Epidermal melanocyte (primary cell): ENCODE measurements at regions not wholly inside any gene's neighbourhood (a gene's known extent, or its start where the extent isn't known, plus 50 kb on each side); places are given as distances from the start of the nearest gene placed in this dataset.
A peak's percentile ranks its signal among the peaks of the same experiment; 100 is the strongest.
"Not testable (repeated sequence)": the region's sequence is repeated elsewhere in the genome, so short reads cannot be mapped to it uniquely, and the experiment has no call there.

ENCODE experiments used
- DNase-seq: peaks from one replicate; pipeline ENCODE4 v3.0.0; 2011; ENCODE audit warnings: low spot score; ENCODE audit not compliant: insufficient read length

GRCh38 chr4:3878678-3879077, 112.5 kb downstream of the ADRA2C start:
- DNase-seq, result peak; percentile 10

DNA sequence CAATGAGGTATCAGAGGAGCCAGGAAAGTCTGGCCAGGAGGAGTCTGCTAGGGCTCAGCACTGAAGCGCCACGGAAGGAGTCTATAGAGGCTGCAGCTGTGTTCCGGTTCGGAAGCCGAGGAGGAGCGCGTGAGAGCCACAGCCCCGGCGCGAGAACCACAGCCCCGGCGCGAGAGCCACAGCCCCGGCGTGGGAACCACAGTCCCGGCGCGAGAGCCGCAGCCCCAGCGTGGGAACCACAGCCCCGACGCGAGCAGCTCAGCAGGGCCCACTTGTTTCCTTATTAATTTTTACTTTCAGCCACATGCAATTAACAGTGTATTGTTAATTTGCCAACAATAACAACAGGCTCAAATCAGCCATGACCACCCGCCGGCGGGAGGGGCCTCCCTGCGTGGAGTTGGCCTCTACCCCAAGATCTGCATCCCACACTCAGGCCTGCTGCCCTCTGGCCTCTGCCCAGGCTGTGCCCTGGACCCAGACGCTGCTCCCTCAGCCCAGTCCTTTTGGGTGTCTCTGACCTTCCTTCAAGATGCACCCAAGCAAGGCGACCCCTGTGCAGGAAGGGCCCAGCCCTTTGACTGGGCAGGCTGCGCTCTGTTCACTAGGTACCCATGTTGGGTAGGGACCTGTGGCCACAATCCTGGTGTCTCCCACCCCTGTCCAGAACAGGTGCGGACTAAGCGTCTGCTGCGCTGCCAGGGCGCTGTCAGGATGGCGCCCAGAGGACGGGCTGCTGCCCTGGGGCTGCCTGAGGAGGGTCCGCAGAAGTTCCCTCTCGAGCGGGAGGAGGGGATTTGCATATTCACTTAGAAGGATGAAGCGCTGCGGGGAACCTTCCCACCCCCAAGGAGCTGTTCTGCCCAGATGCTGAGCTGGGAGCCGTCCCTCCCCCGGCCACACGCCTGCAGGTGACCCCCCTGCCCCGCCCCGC, 113.8 kb downstream of the ADRA2C start:
- DNase-seq, result peak; percentile 14

GRCh38 chr4:3880615-3881120, 114.5 kb downstream of the ADRA2C start:
- peak; percentile 36 for DNase-seq

DNA sequence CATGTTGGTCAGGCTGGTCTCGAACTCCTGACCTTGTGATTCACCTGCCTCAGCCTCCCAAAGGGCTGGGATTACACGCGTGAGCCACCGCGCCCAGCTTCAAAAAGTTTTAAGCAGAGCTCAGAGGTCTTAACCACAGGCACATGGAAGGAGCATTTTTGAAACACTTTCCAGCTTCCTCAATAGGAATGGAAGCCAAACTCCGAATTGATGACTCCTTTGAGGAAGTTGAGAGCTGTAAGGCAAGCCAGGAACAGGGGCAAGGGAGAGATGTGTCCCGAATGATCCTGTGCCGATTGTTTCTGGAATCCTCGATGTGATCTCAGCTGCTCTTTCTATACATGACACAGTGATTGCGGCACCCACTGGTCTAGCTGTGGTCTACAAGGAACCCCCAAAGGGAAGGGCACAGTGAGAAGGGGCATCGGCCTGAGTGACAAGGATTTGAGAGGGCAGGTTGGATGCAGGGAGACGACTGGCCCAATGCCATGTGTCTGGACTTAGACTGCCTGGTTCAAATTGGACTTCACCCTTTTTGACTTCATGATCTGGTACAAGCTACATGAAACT, 116.2 kb downstream of the ADRA2C start:
- not testable (repeated sequence) for DNase-seq

DNA sequence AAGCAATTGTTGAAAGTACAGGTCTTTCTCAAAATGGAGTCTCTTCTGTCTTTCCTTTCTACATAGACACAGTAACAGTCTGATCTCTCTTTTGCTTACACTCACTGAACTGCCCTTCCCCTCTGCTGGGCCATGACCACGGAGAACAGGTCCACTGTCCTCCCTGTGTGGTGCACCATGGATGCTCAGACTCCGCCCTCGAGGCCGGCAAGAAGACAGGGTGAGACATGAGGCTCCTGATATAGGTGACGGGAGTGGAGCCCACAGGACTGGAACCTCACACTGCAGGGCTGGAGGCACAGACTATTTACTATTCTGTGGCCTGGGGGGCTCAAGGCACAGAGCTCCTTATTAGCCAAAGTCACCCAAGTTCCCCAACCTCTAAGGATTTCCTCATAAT, 118.1 kb downstream of the ADRA2C start:
- not testable (repeated sequence) for DNase-seq

DNA sequence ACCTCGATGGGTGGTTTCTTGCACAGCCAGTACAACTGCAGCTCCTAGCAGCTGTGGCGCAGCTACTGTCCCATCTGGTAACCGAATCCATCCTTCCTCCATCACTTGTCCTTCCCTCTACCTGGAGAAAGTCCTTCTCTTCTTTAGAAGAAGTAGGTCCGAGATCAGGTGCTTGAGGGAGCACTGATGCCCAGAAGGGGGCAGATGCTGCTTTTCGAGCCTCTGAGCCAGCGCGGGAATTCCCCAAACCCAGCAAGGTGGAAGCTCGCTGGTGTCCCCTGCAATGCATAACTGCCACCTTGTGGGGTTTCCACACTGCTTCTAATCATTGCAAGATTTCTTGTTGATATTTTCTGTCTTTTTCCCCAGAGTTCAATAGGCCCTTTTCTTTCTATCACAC, 127.4 kb downstream of the ADRA2C start:
- DNase-seq, result not testable (repeated sequence)

- not testable (repeated sequence) for DNase-seq
Observed at GRCh38 chr4:3894086-3894959, 128.1 kb downstream of the ADRA2C start.

- DNase-seq, result no peak
Observed at GRCh38 chr4:3896441-3896840, 130.3 kb downstream of the ADRA2C start.

DNA sequence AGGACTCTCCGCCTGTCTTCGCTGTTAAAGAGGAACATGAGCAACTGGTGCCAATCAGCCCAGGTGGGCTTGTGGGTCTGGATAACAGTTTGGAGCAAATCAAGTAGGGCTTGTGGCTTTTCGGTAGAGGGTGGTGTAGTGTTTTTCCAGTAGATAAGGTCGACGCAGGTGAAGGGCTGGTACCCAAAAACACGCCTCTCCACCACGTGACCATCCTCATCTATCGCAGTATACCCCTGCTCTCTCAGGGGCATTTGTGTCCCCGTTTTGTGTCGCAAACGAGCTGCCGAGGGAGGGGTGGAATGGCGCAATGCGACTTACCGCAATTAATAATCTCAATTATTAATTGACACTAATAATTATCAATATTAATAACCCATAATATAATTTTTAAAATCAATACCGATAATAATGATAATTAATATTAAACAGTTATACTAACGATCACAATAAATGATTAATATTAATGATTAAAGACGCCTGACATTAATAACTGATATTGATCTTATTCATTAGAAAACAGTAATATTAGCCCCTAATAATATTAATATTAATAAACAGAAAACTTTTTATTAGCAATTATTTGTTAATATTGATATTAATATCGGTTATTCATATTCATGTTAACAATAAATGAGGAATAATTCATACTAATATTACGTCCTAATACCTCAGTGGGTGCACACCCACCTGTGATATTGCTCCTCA, 130.8 kb downstream of the ADRA2C start:
- not testable (repeated sequence) for DNase-seq

DNA sequence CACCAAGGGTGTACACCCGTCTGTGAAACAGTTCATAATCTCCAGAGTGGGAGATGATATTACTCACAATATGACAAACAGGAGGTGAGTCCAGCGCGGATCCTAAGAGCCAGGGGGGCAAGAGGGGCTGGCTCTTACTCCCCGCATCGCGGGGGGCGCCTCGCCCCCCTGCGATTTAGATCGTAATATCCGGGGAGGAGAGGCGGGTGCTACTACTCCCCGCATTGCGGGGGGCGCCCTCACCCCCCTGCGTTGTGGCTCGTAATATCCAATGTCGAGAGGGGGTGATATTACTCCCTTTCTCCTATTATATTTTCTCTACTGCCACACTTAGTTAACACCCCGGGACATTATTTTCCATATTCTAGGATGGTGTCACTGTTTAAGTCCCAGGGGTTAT, 131.9 kb downstream of the ADRA2C start:
- DNase-seq, result no peak

- DNase-seq, result not testable (repeated sequence)
Observed at GRCh38 chr4:3898928-3899327, 132.7 kb downstream of the ADRA2C start.

GRCh38 chr4:3904264-3904955, 138.2 kb downstream of the ADRA2C start:
- DNase-seq, result not testable (repeated sequence)

GRCh38 chr4:3909616-3910015, 143.4 kb downstream of the ADRA2C start:
- not testable (repeated sequence) for DNase-seq

DNA sequence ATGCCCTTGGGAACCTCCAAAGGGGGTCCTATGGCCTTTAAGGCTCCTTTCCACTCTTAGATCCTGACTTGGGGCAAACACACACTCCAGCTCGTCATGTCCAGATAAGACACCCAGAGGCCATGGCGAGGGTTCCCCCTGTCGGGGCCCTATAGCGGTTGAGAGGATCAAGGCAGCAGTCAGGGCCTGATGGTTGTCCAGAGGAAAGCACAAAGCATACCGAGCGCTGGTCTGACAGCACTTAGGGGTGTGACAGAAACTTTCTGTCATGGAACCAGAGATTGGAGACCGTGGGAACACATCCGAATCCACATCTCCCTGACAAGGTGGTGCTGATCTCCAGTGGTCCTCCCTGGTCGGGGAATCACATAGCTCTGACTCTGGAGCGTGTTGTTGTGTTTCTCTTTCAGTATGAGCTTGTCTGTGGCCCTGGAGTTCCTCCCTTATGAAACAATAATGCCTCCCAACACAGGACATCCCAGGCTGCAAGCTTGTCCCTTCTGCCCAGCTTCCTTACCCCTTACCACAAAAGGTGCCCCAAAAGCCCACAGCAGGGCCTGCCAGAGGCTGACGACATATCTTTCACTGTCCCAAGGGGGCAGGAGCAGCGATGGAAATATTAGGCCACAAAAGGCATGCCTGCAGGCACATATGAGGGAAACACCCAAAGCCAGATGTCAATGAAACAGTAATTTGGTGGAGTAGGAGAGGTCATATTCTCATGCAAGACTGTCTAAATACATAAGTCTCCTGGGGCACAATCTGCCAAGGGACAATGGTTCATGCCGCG, 144.2 kb downstream of the ADRA2C start:
- not testable (repeated sequence) for DNase-seq

DNA sequence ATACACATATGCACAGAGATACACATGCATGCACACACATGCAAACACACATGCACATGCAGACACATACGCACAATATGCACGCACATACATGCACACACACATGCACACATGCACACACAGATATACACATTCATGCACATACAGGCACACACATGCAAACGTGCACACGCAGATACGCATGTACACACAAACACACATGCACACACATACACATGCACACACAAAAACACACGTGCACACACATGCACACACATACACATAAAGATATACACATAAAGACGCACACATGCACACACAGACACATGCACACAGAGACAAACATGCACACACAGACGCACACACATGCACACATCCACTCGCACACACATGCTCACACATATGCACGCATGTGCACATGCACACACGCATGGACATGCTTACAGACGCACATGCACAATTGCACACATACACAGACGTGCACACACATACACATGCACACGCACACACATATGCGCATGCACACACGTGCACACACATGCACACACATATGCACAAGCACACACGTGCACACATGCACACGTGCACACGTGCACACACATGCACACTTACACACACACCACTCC, 145.2 kb downstream of the ADRA2C start:
- DNase-seq, result no peak

- not testable (repeated sequence) for DNase-seq
Observed at GRCh38 chr4:3914511-3914910, 148.3 kb downstream of the ADRA2C start.

DNA sequence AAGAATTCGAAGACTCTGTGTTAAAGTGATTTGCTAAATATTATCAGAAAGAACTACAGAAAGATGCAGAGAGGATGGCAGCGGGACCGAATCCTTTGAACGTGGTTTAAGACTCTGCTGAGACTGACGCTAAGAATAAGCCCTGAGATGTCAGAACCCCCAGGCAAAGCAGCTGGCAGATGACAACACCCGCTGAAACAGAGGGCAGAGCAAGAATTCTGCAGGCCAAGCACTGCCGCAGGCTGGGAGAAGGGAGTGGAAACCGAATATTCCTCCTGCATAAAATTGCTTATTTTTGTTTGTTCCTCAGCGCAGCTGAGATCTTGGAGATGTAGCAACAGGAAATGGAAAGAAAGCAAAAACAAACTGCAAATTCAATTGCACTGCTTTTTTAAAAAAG, 153.3 kb downstream of the ADRA2C start:
- not testable (repeated sequence) for DNase-seq

- DNase-seq, result not testable (repeated sequence)
Observed at GRCh38 chr4:3921902-3922301, 155.7 kb downstream of the ADRA2C start.

DNA sequence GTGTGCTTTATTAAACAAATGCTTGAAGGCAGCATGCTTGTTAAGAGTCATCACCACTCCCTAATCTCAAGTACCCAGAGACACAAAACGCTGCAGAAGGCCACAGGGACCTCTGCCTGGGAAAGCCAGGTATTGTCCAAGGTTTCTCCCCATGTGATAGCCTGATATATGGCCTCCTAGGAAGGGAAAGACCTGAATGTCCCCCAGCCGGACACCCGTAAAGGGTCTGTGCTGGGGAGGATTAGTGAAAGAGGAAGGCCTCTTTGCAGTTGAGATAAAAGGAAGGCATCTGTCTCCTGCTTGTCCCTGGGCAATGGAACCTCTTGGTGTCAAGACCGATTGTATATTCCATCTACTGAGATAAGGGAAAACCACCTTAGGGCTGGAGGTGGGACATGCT, 159.7 kb downstream of the ADRA2C start:
- DNase-seq, result not testable (repeated sequence)
